Gastroesophageal sphincter (tissue), 4 donors: ENCODE measurements at regions not wholly inside any gene's neighbourhood (a gene's known extent, or its start where the extent isn't known, plus 50 kb on each side); places are given as distances from the start of the nearest gene placed in this dataset.

Source experiments
- ATAC-seq: fragments of 150-250 bp; one replicate; pipeline ENCODE4 v1.9.1; 2016; ENCODE audit warnings: mild to moderate bottlenecking, moderate library complexity
- H3K27ac ChIP-seq, 4 donors: fragments of 200-600 bp; sonication (generic) in 3 of 4; 1 replicate in 3 of 4; 2 replicates in 1 of 4; pipeline ENCODE4 v1.5.1; 2016 to 2019
- H3K27me3 ChIP-seq: fragments of 200-600 bp; sonication (generic); one replicate; pipeline ENCODE4 v1.5.1; 2019
- H3K36me3 ChIP-seq, 2 donors: fragments of 200-600 bp; sonication (generic); one replicate each; pipeline ENCODE4 v1.5.1; 2019; ENCODE audit warnings: control low read depth in 1 of 2
- H3K4me1 ChIP-seq, 3 donors: fragments of 200-600 bp; sonication (generic); 1 replicate in 2 of 3; 2 replicates in 1 of 3; pipeline ENCODE4 v1.5.1; 2016 to 2019; ENCODE audit warnings: control low read depth in 2 of 3
- H3K4me3 ChIP-seq, 2 donors: fragments of 200-600 bp; sonication (generic); one replicate each; pipeline ENCODE4 v1.5.1; 2019; ENCODE audit warnings: mild to moderate bottlenecking in 1 of 2, moderate library complexity in 1 of 2
- H3K9me3 ChIP-seq, 3 donors: fragments of 200-600 bp; sonication (generic); one replicate each; pipeline ENCODE4 v1.5.1; 2017 to 2019; ENCODE audit warnings: control low read depth in 2 of 3
- CTCF ChIP-seq, 4 experiments: fragments of 200-600 bp in 2 of 4; fragments of 450-650 bp in 2 of 4; sonication (generic) in 1 of 4; IDR thresholded peaks; one replicate each; pipeline ENCODE4 v1.5.1; 2017 to 2019; ENCODE audit warnings: antibody characterized with exemption in 4 of 4, mild to moderate bottlenecking in 2 of 4, moderate library complexity in 2 of 4
- EP300 ChIP-seq: sonication (generic); formaldehyde crosslinking; IDR thresholded peaks from one replicate; pipeline ENCODE4 v1.6.1; 2017; ENCODE audit warnings: antibody characterized with exemption, mild to moderate bottlenecking
- POLR2A ChIP-seq, 2 donors: fragments of 450-650 bp; IDR thresholded peaks; one replicate each; pipeline ENCODE4 v1.6.1; 2017; ENCODE audit warnings: antibody characterized with exemption in 2 of 2, mild to moderate bottlenecking in 2 of 2, moderate library complexity in 1 of 2
- POLR2AphosphoS5 ChIP-seq: sonication (generic); formaldehyde crosslinking; IDR thresholded peaks from one replicate; pipeline ENCODE4 v1.6.1; 2017; ENCODE audit warnings: antibody characterized with exemption
- WGBS, 2 donors: methylation state at CpG; one replicate each; pipeline ENCODE4 v1.1.5; 2018; ENCODE audit warnings: low coverage in 1 of 2; 5-methylcytosine and 5-hydroxymethylcytosine counted together

GRCh38 chr2:60033325-60033724 is 520.1 kb downstream of the BCL11A start:
- no peak for ATAC-seq
- 62% methylated on average over 4 of the region's 4 CpGs; no CpG with 5 or more reads in 1 of the 2 donors for WGBS, 2 donors

GRCh38 chr2:60029566-60029883 is 523.9 kb downstream of the BCL11A start:
- Histone ChIP-seq H3K4me3 (no peak overlapping the region), H3K36me3 (no peaks in the 10 kb centered on the region), H3K9me3 (peaks cover 0 to 29% (median 0%) of the 10 kb centered on the region in 3 donors), H3K27me3 (no peaks in the 10 kb centered on the region), H3K4me1 (no peaks in the 10 kb centered on the region), H3K27ac (no peak overlapping the region)
- WGBS, 2 donors, result 44 to 80% methylated on average over 1 of the region's 1 CpG
- ATAC-seq, result no peak
- no peak for TF ChIP-seq POLR2AphosphoS5

More at GRCh38 chr2:60033325-60033724, 520.1 kb downstream of the BCL11A start:
- no peak overlapping the region for H3K27ac ChIP-seq
- no peaks in the 10 kb centered on the region for H3K27me3 ChIP-seq
- TF ChIP-seq CTCF (IDR thresholded peaks at IDR 0.05) (no peak), EP300 (no peak), POLR2A (IDR thresholded peaks at IDR 0.05) (no peak)
- peaks cover 0 to 29% (median 0%) of the 10 kb centered on the region in 3 donors for H3K9me3 ChIP-seq
- no peaks in the 10 kb centered on the region for H3K4me1 ChIP-seq
- H3K4me3 ChIP-seq, result no peak overlapping the region
- H3K36me3 ChIP-seq, result no peaks in the 10 kb centered on the region

GRCh38 chr2:60028849-60029565 is 524.4 kb downstream of the BCL11A start:
- Histone ChIP-seq H3K27me3 (no peaks in the 10 kb centered on the region), H3K9me3 (peaks cover 0 to 28% (median 0%) of the 10 kb centered on the region in 3 donors), H3K27ac (no peak overlapping the region), H3K4me1 (no peaks in the 10 kb centered on the region), H3K4me3 (no peak overlapping the region), H3K36me3 (no peaks in the 10 kb centered on the region)
- WGBS, 2 donors, result 53 to 62% methylated on average over 2 to 3 of the region's 3 CpGs
- ATAC-seq, result no peak
- TF ChIP-seq EP300, result no peak
- TF ChIP-seq POLR2A (IDR thresholded peaks at IDR 0.05), result no peak
- no peak for TF ChIP-seq POLR2AphosphoS5
- no peak for TF ChIP-seq CTCF (IDR thresholded peaks at IDR 0.05)

- Histone ChIP-seq H3K36me3 (no peaks in the 10 kb centered on the region), H3K9me3 (no peaks in the 10 kb centered on the region), H3K27ac (no peak overlapping the region), H3K27me3 (no peaks in the 10 kb centered on the region), H3K4me1 (no peaks in the 10 kb centered on the region), H3K4me3 (no peak overlapping the region)
- 80 to 93% methylated on average over 1 to 2 of the region's 2 CpGs for WGBS, 2 donors
- no peak for ATAC-seq
- TF ChIP-seq POLR2A (IDR thresholded peaks at IDR 0.05) (no peak), CTCF (IDR thresholded peaks at IDR 0.05) (no peak)
Observed at GRCh38 chr2:60025496-60025895, 528.0 kb downstream of the BCL11A start.

GRCh38 chr2:60023256-60023985 is 530.0 kb downstream of the BCL11A start:
- no peak for ATAC-seq
- Histone ChIP-seq H3K27ac (no peak overlapping the region), H3K4me3 (no peak overlapping the region)

More at GRCh38 chr2:60023256-60023985, 530.0 kb downstream of the BCL11A start:
- no peaks in the 10 kb centered on the region for H3K4me1 ChIP-seq
- H3K27me3 ChIP-seq, result no peaks in the 10 kb centered on the region
- peaks cover 0 to 12% (median 0%) of the 10 kb centered on the region in 3 donors for H3K9me3 ChIP-seq
- 61 to 71% methylated on average over 3 to 5 of the region's 5 CpGs for WGBS, 2 donors
- no peaks in the 10 kb centered on the region for H3K36me3 ChIP-seq
- TF ChIP-seq POLR2A (IDR thresholded peaks at IDR 0.05), result no peak
- TF ChIP-seq EP300, result no peak
- no peak for TF ChIP-seq POLR2AphosphoS5
- no peak for TF ChIP-seq CTCF (IDR thresholded peaks at IDR 0.05)
